22Rv1 (cell line): ENCODE measurements at regions not wholly inside any gene's neighbourhood (a gene's known extent, or its start where the extent isn't known, plus 50 kb on each side); places are given as distances from the start of the nearest gene placed in this dataset.

Experiments
- H3K27ac ChIP-seq: fragments of 450-650 bp; 2 replicates; pipeline ENCODE4 v1.5.1; 2017
- CTCF ChIP-seq: fragments of 450-650 bp; IDR thresholded peaks from 2 replicates; pipeline ENCODE4 v1.5.1; 2017; ENCODE audit warnings: mild to moderate bottlenecking
- ZFX ChIP-seq: fragments of 450-650 bp; IDR thresholded peaks from 2 replicates; pipeline ENCODE4 v1.6.1; 2017; ENCODE audit warnings: antibody characterized with exemption, borderline replicate concordance

- H3K27ac ChIP-seq: no peak overlapping the region
- TF ChIP-seq ZFX: no peak
- no peak for TF ChIP-seq CTCF
Observed at GRCh38 chr13:23947893-23948292, 50.6 kb upstream of the C1QTNF9B start.

- TF ChIP-seq CTCF: no peak
- no peak for TF ChIP-seq ZFX
- no peak overlapping the region for H3K27ac ChIP-seq
Observed at GRCh38 chr13:23949200-23949599, 51.9 kb upstream of the C1QTNF9B start.

DNA sequence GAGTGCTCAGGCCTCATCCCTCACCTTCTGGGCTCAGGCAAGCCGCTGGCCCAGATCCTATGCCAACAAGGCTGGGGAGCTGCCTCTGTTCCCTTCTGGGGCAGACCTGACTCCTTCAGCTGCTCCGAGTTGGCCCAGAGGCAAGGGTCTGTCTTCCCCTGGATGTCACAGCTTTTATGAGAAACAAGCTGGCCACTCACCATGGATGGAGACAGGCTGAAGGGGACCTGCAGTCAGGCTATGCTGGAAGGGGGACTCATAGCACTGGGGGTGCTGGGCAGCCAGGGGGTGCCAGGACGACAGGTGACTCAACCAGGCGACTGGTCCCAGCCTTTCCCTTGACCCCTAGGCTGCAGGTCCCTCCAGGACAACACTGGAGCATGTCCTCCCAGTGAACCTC is 52.4 kb upstream of the C1QTNF9B start:
- H3K27ac ChIP-seq: no peak overlapping the region
- TF ChIP-seq CTCF: no peak
- no peak for TF ChIP-seq ZFX

GRCh38 chr13:23950736-23951510 is 53.6 kb upstream of the C1QTNF9B start:
- no peak overlapping the region for H3K27ac ChIP-seq
- TF ChIP-seq CTCF (no peak), ZFX (no peak)

DNA sequence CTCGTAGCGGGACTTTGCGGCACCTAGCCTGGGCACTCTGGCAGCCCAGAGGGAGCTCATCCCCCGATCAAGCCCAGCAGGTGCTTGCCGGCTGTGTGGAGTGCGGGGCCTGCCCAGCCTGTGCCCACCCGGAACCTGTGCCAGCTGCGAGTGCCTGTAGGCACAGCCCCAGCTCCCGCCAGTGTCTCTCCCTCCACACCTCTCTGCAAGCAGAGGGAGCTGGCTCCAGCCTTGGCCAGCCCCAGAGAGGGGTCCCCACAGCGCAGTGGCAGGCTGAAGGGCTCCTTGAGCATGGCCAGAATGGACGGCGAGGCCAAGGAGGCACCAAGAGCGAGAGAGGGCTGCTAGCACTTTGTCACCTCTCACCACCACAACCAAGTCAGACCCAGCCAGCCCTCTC is 55.5 kb upstream of the C1QTNF9B start:
- no peak overlapping the region for H3K27ac ChIP-seq
- TF ChIP-seq ZFX: no peak

- no peak overlapping the region for H3K27ac ChIP-seq
- TF ChIP-seq CTCF (no peak), ZFX (no peak)
Observed at GRCh38 chr13:23953860-23954512, 56.7 kb upstream of the C1QTNF9B start.

DNA sequence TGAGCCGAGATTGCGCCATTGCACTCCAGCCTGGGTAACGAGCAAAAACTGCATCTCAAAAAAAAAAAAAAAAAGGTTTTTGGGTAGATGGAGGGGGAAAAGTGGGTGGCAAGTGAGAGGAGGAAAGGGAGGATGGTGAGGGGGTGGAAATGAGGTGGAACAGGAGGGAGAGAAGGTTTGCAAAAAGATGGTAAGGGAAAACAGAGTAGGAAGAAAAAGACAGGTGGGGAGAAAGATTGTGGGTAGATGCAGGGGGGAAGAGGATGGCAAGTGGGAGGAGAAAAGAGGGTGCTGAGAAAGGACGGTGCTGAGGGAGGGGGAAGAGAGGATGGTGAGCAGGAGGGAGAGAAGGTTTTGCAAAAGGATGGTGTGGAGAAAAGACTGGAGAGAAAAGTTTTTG is 57.8 kb upstream of the C1QTNF9B start:
- TF ChIP-seq CTCF: no peak
- TF ChIP-seq ZFX: no peak

GRCh38 chr13:23956106-23956505 is 58.8 kb upstream of the C1QTNF9B start:
- H3K27ac ChIP-seq: no peak overlapping the region
- no peak for TF ChIP-seq ZFX
- no peak for TF ChIP-seq CTCF

More for the DNA sequence above, 57.8 kb upstream of the C1QTNF9B start:
- H3K27ac ChIP-seq: no peak overlapping the region
